ENCODE measurements at regions not wholly inside any gene's neighbourhood (a gene's known extent, or its start where the extent isn't known, plus 50 kb on each side); places are given as distances from the start of the nearest gene placed in this dataset.

DNA sequence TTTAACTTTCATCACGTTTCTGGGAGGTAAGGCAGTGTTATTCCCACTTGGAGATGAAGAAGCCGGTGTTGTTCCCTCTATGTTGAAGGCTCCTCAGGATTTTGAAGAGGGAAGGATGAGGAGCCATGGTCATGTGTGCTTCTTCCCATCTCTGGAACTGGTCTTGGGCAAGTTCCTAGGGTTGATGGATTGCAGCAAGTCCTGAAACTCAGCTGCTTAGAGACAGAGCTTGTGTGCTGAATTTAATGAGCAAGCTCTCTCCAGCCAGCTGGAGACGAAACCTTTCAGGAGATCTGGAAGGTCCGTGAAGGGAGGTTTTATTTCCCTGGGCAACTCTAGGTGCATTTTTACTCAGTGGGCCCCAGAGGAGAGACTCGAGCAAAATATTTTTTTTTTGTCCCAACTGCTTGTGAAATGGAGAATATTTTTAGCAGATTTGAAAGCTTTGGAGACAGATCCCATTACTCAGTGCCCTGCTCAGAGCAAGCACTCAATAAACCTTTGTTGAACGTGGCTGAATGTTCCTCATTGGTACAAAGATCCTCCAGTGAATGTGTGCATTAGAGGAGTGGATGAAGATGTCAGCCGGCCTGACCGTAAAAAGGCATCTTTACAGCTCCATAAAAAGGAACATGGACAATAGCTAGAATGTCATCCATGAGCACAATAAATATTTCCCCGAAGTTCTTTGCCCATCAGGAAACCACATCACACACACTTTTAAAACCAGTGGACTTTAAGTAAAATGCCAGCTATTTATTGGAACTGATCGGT lies 55.6 kb upstream of the RGMA start:
- FAIRE-seq, result no peak

GRCh38 chr15:93143186-93143585 lies 54.2 kb upstream of the RGMA start:
- FAIRE-seq, result no peak

DNA sequence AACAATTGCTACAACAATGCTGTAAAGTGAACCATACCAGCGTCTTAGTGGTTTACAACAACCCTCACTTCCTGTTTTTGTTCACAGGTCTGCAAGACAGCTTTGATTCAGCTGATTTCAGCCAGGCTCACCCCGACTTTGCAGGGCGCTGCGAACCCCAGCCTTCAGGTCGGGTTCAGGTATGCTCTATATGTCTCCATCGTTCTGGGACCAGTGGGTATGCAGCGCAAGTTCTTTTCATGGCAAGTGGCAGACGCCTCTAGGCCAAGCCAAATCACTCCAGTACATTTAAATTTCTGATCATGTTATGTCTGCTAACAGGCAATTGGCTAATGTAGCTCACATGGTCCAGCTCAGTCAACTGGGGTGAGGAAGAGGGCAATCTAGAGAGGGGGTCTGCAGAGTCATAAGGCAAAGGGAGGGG lies 52.4 kb upstream of the RGMA start:
- FAIRE-seq, result no peak

GRCh38 chr15:93139436-93139835 lies 50.4 kb upstream of the RGMA start:
- FAIRE-seq, result no peak

DNA sequence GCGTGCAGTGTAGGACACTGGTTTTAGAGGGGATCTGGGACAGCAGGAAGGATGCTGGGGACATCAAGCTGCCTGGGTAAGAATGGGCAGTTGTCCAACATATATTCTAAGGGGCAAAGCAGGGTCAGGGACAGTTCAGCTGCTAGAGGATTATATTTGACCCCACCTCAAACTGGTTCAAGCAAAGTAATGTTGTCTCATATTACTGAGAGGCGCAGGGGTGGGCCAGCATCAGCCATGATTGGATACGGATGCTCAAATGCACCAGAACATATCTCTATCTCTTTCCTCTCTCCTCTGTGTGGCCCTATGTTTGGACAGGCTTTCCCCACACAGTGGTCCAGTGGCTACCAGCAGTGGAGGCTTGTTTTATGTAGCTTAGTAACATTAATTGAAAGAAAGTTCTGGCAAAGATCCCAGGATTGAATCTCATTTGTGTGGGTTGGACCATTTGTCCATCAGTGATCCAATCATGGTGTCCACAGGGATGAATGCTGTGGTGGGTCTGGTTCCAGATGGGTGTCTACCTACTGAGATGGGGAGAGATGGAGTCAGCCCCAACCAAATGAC lies 49.8 kb upstream of the RGMA start:
- no peak for FAIRE-seq

Data from endometrium (tissue), 2 donors.